ENCODE measurements at regions not wholly inside any gene's neighbourhood (a gene's known extent, or its start where the extent isn't known, plus 50 kb on each side); places are given as distances from the start of the nearest gene placed in this dataset.

DNA sequence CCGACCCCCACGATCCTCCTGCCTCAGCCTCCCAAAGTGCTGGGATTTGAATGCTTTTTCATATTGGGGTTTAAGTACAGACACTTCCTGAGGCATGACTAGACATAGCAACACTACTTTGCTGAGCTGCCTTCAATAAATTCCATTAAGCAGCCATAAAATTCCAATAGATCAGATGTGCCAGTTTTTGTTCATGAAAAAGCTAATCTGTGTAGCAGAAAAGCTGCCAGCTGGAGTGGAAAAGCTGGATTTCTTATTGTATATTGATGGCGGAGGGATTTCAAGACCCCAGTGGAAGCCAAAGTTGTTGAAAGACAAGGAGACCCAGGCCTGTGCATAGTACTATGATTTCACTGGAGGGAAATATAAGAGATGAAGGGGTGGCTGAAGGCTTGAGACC lies 209.0 kb upstream of the NUDT4 start:
- no peak for TF ChIP-seq EZH2phosphoT487 (IDR thresholded peaks at IDR 0.05; ENCODE audit: borderline replicate concordance, low read depth, low read length)
- TF ChIP-seq, protein P1, sequence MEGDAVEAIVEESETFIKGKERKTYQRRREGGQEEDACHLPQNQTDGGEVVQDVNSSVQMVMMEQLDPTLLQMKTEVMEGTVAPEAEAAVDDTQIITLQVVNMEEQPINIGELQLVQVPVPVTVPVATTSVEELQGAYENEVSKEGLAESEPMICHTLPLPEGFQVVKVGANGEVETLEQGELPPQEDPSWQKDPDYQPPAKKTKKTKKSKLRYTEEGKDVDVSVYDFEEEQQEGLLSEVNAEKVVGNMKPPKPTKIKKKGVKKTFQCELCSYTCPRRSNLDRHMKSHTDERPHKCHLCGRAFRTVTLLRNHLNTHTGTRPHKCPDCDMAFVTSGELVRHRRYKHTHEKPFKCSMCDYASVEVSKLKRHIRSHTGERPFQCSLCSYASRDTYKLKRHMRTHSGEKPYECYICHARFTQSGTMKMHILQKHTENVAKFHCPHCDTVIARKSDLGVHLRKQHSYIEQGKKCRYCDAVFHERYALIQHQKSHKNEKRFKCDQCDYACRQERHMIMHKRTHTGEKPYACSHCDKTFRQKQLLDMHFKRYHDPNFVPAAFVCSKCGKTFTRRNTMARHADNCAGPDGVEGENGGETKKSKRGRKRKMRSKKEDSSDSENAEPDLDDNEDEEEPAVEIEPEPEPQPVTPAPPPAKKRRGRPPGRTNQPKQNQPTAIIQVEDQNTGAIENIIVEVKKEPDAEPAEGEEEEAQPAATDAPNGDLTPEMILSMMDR (conservative IDR thresholded peaks at IDR 0.05; ENCODE audit: low read length): no peak

Data from OCI-LY7 (cell line).